Lower leg skin (tissue), 4 donors: ENCODE measurements at regions not wholly inside any gene's neighbourhood (a gene's known extent, or its start where the extent isn't known, plus 50 kb on each side); places are given as distances from the start of the nearest gene placed in this dataset.

ENCODE experiments used
- DNase-seq, 2 donors: peaks; one replicate each; pipeline ENCODE4 v3.0.0-alpha.2; 2019; ENCODE audit warnings: low spot score in 2 of 2
- H3K4me3 ChIP-seq: fragments of 200-600 bp; sonication (generic); 2 replicates; pipeline ENCODE4 v1.5.1; 2017; ENCODE audit warnings: mild to moderate bottlenecking, low read depth; ENCODE audit not compliant: poor library complexity, severe bottlenecking
- POLR2A ChIP-seq, 2 donors: fragments of 450-650 bp; IDR thresholded peaks; one replicate each; pipeline ENCODE4 v1.6.1; 2016 to 2017; ENCODE audit warnings: antibody characterized with exemption in 2 of 2, mild to moderate bottlenecking in 1 of 2, moderate library complexity in 1 of 2
- WGBS, 2 donors: methylation state at CpG; one replicate each; pipeline ENCODE4 v1.1.5; 2018; 5-methylcytosine and 5-hydroxymethylcytosine counted together
- intact Hi-C: fragments of 100-400 bp; cut with DNase I; formaldehyde crosslinking; loops from one replicate; pipeline ENCODE4 v1.15.0; 2023; ENCODE audit warnings: low total_unique reads
- TF ChIP-seq, protein P1 (sequence below), 3 donors: fragments of 450-650 bp; IDR thresholded peaks; one replicate each; pipeline ENCODE4 v1.5.1; 2016; ENCODE audit warnings: antibody characterized with exemption in 3 of 3, mild to moderate bottlenecking in 3 of 3, moderate library complexity in 2 of 3

- no peak for TF ChIP-seq POLR2A (IDR thresholded peaks at IDR 0.05)
- TF ChIP-seq, protein P1, sequence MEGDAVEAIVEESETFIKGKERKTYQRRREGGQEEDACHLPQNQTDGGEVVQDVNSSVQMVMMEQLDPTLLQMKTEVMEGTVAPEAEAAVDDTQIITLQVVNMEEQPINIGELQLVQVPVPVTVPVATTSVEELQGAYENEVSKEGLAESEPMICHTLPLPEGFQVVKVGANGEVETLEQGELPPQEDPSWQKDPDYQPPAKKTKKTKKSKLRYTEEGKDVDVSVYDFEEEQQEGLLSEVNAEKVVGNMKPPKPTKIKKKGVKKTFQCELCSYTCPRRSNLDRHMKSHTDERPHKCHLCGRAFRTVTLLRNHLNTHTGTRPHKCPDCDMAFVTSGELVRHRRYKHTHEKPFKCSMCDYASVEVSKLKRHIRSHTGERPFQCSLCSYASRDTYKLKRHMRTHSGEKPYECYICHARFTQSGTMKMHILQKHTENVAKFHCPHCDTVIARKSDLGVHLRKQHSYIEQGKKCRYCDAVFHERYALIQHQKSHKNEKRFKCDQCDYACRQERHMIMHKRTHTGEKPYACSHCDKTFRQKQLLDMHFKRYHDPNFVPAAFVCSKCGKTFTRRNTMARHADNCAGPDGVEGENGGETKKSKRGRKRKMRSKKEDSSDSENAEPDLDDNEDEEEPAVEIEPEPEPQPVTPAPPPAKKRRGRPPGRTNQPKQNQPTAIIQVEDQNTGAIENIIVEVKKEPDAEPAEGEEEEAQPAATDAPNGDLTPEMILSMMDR (IDR thresholded peaks at IDR 0.05): no peak
- intact Hi-C loops: no loop called here
- H3K4me3 ChIP-seq: no peak overlapping the region
- WGBS, 2 donors: 74 to 83% methylated on average over 5 of the region's 5 CpGs
- no peak for DNase-seq
Measured at GRCh38 chr10:10680496-10680895, 337.2 kb upstream of the CELF2 start.

DNA sequence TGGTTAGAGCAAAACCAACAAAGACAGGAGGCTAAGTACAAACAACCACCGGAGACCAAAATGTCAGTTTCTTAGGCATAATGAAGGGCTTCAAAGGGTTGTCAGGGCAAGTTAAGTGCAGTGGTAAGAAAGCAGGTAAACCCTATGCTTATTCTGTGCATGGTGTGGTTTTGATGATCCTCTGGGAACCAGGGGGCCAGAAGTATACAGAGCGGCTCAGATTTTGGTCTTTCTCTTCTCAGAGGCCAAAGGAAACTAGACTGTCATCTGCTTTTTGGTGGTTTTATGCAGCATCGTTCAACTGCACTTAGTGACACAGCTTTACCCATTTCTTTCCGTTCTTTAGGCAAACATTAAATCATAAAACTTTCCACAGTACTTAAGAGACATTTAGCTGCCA is 332.7 kb upstream of the CELF2 start:
- intact Hi-C loops: no loop called here
- no peak for DNase-seq
- TF ChIP-seq POLR2A (IDR thresholded peaks at IDR 0.05): no peak
- TF ChIP-seq, protein P1 (IDR thresholded peaks at IDR 0.05): no peak
- H3K4me3 ChIP-seq: no peak overlapping the region
- WGBS, 2 donors: 69 to 77% methylated on average over 4 of the region's 4 CpGs

DNA sequence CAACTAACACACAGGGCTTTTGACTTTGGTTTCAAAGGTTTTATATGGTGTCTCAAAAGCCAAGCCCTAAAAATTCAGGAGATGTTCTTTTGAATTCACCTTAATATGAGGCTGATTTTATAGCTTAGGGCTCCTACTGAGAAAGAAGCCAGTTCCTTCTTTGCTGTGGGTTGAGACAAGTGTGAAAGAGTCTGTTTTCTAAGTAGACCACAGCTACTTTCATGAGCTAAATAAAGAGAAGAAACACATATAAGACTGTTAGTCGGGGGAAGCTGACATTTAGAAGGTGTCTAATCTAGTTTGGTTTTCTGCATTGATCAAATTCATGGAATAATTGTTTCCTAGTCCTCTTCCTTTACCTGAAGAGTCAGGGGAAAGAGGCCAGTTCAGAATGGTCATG is 332.1 kb upstream of the CELF2 start:
- WGBS, 2 donors: 85 to 88% methylated on average over 1 of the region's 1 CpG
- H3K4me3 ChIP-seq: no peak overlapping the region
- no peak for DNase-seq
- TF ChIP-seq, protein P1 (IDR thresholded peaks at IDR 0.05): no peak
- no peak for TF ChIP-seq POLR2A (IDR thresholded peaks at IDR 0.05)
- intact Hi-C loops: no loop called here

- intact Hi-C loops: no loop called here
Measured at GRCh38 chr10:10687751-10688150, 329.9 kb upstream of the CELF2 start.

GRCh38 chr10:10699427-10699826 is 318.2 kb upstream of the CELF2 start:
- no peak overlapping the region for H3K4me3 ChIP-seq
- intact Hi-C loops: no loop called here
- TF ChIP-seq POLR2A (IDR thresholded peaks at IDR 0.05): no peak
- TF ChIP-seq, protein P1 (IDR thresholded peaks at IDR 0.05): no peak
- 21 to 31% methylated on average over 3 of the region's 3 CpGs for WGBS, 2 donors
- no peak for DNase-seq

More at GRCh38 chr10:10687751-10688150, 329.9 kb upstream of the CELF2 start:
- no peak for DNase-seq
- WGBS, 2 donors: 68 to 72% methylated on average over 4 of the region's 4 CpGs
- TF ChIP-seq, protein P1 (IDR thresholded peaks at IDR 0.05): no peak
- no peak for TF ChIP-seq POLR2A (IDR thresholded peaks at IDR 0.05)
- no peak overlapping the region for H3K4me3 ChIP-seq

DNA sequence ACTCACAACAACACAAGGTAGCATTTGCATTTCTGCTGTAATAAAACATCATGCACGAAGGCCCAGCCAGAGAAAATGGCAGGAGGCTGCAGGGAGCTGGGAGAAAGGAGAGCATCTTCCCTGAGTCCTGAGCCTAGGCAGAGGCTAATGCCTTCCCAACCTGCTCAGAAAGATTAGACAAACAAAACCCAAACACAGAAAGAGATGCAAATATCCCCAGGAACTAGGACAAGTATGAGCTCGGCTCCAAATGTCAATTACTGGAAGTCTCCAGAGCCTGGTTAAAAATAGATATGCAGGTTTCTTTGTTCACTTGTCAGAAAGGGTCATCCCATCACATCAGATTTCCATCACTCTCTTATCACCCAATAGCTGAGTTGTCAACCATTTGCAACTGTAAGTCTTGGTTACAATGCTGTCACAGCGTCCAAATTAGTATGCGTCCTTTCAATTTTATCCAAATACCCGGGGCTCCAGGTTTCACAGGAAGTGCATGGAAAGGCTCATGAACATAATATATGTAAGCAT is 316.5 kb upstream of the CELF2 start:
- WGBS, 2 donors: 62 to 84% methylated on average over 5 of the region's 5 CpGs
- TF ChIP-seq POLR2A (IDR thresholded peaks at IDR 0.05): no peak
- TF ChIP-seq, protein P1 (IDR thresholded peaks at IDR 0.05): no peak
- intact Hi-C loops: no loop called here
- DNase-seq: no peak
- no peak overlapping the region for H3K4me3 ChIP-seq
